Activated CD4-positive, alpha-beta memory T cell treated with anti-CD3 and anti-CD28 coated beads for 36 hours (primary cell): ENCODE measurements at regions not wholly inside any gene's neighbourhood (a gene's known extent, or its start where the extent isn't known, plus 50 kb on each side); places are given as distances from the start of the nearest gene placed in this dataset. TPM values are rescaled to one million over a fixed set of nuclear protein-coding genes. Genes with fewer than 3 reads are reported as not detected.

Source experiments
- CTCF ChIA-PET: fragments of 350-600 bp; sonication (Branson Sonifier 250); formaldehyde crosslinking; loops from one replicate; lab custom pipeline; 2021; ENCODE audit warnings: antibody characterized with exemption, inconsistent platforms; lab: Charles Lee
- POLR2A ChIA-PET: fragments of 350-600 bp; sonication (Branson Sonifier 250); formaldehyde crosslinking; loops from one replicate; lab custom pipeline; 2021; ENCODE audit warnings: antibody characterized with exemption; lab: Charles Lee
- DNase-seq: peaks from one replicate; pipeline ENCODE4 v3.0.0-alpha.2; 2020
- H3K27ac Mint-ChIP-seq: one replicate; pipeline ENCODE4 v1.8.0; 2021; ENCODE audit warnings: mixed read lengths
- H3K27me3 Mint-ChIP-seq: one replicate; pipeline ENCODE4 v1.8.0; 2021; ENCODE audit warnings: mixed read lengths
- H3K36me3 Mint-ChIP-seq: one replicate; pipeline ENCODE4 v1.8.0; 2021; ENCODE audit warnings: mixed read lengths
- H3K4me1 Mint-ChIP-seq: one replicate; pipeline ENCODE4 v1.8.0; 2021; ENCODE audit warnings: low read depth, mixed read lengths
- H3K4me3 Mint-ChIP-seq: one replicate; pipeline ENCODE4 v1.8.0; 2021; ENCODE audit warnings: mild to moderate bottlenecking, mixed read lengths
- H3K9me3 Mint-ChIP-seq: one replicate; pipeline ENCODE4 v1.8.0; 2021; ENCODE audit warnings: mixed read lengths
- intact Hi-C: fragments of 100-400 bp; cut with micrococcal nuclease; formaldehyde crosslinking; loops from one replicate; pipeline ENCODE4 v1.15.1; 2023
- microRNA-seq: library from miRNA; unstranded; fragments of <30 nt; microRNA quantifications from one replicate; pipeline ENCODE4 v1.2.0, GENCODE V29; 2022; ENCODE audit warnings: borderline number of aligned reads, borderline microRNAs expressed, borderline replicate concordance

GRCh38 chr1:97976801-97977200 lies 56.0 kb upstream of the DPYD start:
- H3K27me3 Mint-ChIP-seq: peaks cover 2% of the 10 kb centered on the region
- intact Hi-C loops: no loop called here
- H3K27ac Mint-ChIP-seq: no peak overlapping the region
- no peaks in the 10 kb centered on the region for H3K36me3 Mint-ChIP-seq
- H3K4me3 Mint-ChIP-seq: no peak overlapping the region
- no peaks in the 10 kb centered on the region for H3K4me1 Mint-ChIP-seq
- ChIA-PET POLR2A (no interaction called here), CTCF (interaction anchor here (0.6 kb wide), 1 partner anchor 43 kb away, joined by 4 read pairs; no protein-coding TSS in a partner anchor)
- no peak for DNase-seq
- H3K9me3 Mint-ChIP-seq: no peaks in the 10 kb centered on the region

Small RNAs in the stretch of these regions (microRNA-seq; reads per million reads assigned to microRNA genes)
- not detected for gene MIR2682
